ENCODE measurements at regions not wholly inside any gene's neighbourhood (a gene's known extent, or its start where the extent isn't known, plus 50 kb on each side); places are given as distances from the start of the nearest gene placed in this dataset.

DNA sequence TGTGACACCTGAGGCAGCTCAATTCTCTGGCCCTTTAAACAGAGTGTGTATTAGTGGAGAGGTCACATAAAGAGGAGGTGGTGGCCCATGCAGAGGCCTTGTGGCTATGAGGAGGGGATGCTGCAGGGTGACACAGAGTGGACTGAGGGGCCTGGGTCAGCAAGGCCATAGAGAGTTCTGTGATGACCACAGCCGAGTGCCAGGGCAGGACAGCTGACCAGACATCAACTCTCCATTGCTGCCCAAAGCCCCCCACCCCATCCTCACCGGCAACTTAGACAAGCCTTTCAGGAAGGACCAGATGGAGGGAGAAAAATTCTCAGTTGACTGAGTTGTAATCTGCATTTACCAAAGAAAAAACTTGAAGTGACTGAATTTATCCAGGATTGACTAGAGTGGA is 378.1 kb downstream of the RPS24 start:
- TF ChIP-seq POLR2A (IDR thresholded peaks at IDR 0.05) = no peak
- TF ChIP-seq, protein P1, sequence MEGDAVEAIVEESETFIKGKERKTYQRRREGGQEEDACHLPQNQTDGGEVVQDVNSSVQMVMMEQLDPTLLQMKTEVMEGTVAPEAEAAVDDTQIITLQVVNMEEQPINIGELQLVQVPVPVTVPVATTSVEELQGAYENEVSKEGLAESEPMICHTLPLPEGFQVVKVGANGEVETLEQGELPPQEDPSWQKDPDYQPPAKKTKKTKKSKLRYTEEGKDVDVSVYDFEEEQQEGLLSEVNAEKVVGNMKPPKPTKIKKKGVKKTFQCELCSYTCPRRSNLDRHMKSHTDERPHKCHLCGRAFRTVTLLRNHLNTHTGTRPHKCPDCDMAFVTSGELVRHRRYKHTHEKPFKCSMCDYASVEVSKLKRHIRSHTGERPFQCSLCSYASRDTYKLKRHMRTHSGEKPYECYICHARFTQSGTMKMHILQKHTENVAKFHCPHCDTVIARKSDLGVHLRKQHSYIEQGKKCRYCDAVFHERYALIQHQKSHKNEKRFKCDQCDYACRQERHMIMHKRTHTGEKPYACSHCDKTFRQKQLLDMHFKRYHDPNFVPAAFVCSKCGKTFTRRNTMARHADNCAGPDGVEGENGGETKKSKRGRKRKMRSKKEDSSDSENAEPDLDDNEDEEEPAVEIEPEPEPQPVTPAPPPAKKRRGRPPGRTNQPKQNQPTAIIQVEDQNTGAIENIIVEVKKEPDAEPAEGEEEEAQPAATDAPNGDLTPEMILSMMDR (IDR thresholded peaks at IDR 0.05) = no peak
- no peak for TF ChIP-seq EP300 (IDR thresholded peaks at IDR 0.05)
